Vagina (tissue), 2 donors: ENCODE measurements at regions not wholly inside any gene's neighbourhood (a gene's known extent, or its start where the extent isn't known, plus 50 kb on each side); places are given as distances from the start of the nearest gene placed in this dataset.
"Not testable (repeated sequence)": the region's sequence is repeated elsewhere in the genome, so short reads cannot be mapped to it uniquely, and the experiment has no call there.

Experiments used
- POLR2A ChIP-seq, 2 donors: fragments of 450-650 bp; IDR thresholded peaks; one replicate each; pipeline ENCODE4 v1.6.1; 2017; ENCODE audit warnings: antibody characterized with exemption in 2 of 2, mild to moderate bottlenecking in 2 of 2, moderate library complexity in 2 of 2
- TF ChIP-seq, protein P1 (sequence below), 3 experiments: fragments of 450-650 bp in 2 of 3; fragments of 200-600 bp in 1 of 3; sonication (generic) in 1 of 3; IDR thresholded peaks; one replicate each; pipeline ENCODE4 v1.5.1; 2017 to 2019; ENCODE audit warnings: antibody characterized with exemption in 3 of 3, mild to moderate bottlenecking in 2 of 3, moderate library complexity in 2 of 3

DNA sequence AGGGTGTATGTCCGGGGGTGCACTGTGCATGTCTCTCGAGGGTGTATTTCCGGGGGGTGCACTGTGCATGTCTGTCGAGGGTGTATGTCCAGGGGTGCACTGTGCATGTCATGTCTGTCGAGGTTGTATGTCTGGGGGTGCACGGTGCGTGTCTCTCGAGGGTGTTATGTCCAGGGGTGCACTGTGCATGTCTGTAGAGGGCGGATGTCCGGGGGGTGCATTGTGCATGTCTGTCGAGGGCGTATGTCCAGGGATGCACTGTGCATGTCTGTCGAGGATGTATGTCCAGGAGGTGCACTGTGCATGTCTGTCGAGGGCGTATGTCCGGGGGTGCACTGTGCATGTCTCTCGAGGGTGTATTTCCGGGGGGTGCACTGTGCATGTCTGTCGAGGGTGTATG lies 249.8 kb upstream of the MYT1L start:
- TF ChIP-seq, protein P1, sequence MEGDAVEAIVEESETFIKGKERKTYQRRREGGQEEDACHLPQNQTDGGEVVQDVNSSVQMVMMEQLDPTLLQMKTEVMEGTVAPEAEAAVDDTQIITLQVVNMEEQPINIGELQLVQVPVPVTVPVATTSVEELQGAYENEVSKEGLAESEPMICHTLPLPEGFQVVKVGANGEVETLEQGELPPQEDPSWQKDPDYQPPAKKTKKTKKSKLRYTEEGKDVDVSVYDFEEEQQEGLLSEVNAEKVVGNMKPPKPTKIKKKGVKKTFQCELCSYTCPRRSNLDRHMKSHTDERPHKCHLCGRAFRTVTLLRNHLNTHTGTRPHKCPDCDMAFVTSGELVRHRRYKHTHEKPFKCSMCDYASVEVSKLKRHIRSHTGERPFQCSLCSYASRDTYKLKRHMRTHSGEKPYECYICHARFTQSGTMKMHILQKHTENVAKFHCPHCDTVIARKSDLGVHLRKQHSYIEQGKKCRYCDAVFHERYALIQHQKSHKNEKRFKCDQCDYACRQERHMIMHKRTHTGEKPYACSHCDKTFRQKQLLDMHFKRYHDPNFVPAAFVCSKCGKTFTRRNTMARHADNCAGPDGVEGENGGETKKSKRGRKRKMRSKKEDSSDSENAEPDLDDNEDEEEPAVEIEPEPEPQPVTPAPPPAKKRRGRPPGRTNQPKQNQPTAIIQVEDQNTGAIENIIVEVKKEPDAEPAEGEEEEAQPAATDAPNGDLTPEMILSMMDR (IDR thresholded peaks at IDR 0.05), result not testable (repeated sequence)
- TF ChIP-seq POLR2A (IDR thresholded peaks at IDR 0.05), result not testable (repeated sequence)
